ENCODE measurements at regions not wholly inside any gene's neighbourhood (a gene's known extent, or its start where the extent isn't known, plus 50 kb on each side); places are given as distances from the start of the nearest gene placed in this dataset.

DNA sequence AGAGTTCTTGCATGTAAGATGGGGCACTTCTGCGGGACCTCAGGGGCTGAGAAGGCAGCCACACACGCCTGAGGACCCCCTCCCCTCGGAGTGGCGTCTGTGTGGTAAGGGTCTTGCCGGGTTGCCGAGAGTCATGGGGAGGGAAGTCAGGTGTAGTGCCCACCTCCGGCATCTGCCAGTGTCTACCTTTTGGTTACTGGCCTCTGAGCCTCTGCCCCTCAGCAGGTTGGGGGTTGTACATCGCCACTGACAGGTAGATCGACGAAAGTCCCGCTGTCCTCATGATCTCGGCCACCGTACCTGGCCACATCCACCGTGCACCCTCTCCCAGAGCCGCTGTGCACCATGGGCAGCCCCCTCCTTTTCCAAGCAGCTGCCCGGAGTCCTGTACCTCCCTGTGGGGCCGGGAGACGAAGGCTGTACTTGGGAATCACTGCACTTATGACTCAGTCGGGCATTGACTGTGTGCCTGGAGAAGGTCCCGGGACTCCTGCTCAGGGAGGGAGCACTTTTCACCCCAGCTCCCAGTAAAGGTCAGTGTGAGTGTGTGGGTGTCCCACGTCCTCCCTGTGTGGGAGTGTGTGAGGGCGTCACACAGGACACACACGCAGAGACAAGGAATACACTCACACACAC, 332.4 kb upstream of the MYT1L start:
- Histone ChIP-seq H3K4me3 (ENCODE audit: low read length) (no peak overlapping the region), H3K27ac (ENCODE audit: low read depth, low read length) (no peak overlapping the region), H3F3A (ENCODE audit: control insufficient read depth, insufficient read depth) (no peaks in the 10 kb centered on the region), H3K9me2 (replicated peaks; ENCODE audit: control insufficient read depth, low read length) (no peaks in the 10 kb centered on the region), H3K4me2 (ENCODE audit: low read length) (no peak overlapping the region), H3K79me2 (ENCODE audit: control insufficient read depth, low read length) (no peaks in the 10 kb centered on the region), H3K9me3 (ENCODE audit: control insufficient read depth, insufficient read depth, low read length) (no peaks in the 10 kb centered on the region; the same call in 1 of the 2 replicates), H3K27me3 (ENCODE audit: control insufficient read depth, low read length) (no peaks in the 10 kb centered on the region), H3K4me1 (ENCODE audit: control insufficient read depth, low read length) (no peaks in the 10 kb centered on the region), H3K36me3 (ENCODE audit: control insufficient read depth, low read length) (no peaks in the 10 kb centered on the region), H4K20me1 (ENCODE audit: control insufficient read depth, insufficient read depth, low read depth, low read length) (no peaks in the 10 kb centered on the region)
- TF ChIP-seq, protein P1, sequence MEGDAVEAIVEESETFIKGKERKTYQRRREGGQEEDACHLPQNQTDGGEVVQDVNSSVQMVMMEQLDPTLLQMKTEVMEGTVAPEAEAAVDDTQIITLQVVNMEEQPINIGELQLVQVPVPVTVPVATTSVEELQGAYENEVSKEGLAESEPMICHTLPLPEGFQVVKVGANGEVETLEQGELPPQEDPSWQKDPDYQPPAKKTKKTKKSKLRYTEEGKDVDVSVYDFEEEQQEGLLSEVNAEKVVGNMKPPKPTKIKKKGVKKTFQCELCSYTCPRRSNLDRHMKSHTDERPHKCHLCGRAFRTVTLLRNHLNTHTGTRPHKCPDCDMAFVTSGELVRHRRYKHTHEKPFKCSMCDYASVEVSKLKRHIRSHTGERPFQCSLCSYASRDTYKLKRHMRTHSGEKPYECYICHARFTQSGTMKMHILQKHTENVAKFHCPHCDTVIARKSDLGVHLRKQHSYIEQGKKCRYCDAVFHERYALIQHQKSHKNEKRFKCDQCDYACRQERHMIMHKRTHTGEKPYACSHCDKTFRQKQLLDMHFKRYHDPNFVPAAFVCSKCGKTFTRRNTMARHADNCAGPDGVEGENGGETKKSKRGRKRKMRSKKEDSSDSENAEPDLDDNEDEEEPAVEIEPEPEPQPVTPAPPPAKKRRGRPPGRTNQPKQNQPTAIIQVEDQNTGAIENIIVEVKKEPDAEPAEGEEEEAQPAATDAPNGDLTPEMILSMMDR (IDR thresholded peaks at IDR 0.05; ENCODE audit: low read depth, low read length, poor library complexity, severe bottlenecking), result no peak
- no peak for TF ChIP-seq EZH2phosphoT487 (IDR thresholded peaks at IDR 0.05; ENCODE audit: borderline replicate concordance, low read length)

DNA sequence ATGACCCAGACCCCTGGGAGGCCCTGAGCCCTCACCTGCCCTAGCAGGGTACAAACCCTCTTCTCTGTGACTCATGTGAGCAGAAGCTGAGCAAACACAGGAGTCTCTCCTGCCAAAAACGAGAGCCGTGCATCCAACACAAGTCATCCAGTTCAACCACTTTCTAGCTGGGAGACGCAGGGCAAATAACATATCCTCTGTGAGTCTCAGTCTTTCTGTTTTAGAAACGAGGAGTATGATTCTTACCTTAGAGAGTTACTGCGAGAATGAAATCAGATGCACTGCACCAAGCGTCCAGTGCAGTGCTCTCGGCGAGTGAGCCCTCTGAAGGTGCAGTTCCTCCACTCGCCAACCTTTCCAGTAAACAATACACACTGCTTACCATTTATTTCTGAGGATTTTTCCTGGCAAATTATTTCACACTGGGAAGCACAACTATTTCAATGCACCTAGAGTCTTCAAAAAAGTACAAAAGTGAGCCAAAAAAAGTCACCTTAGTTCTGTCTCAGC, 331.8 kb upstream of the MYT1L start:
- Histone ChIP-seq H3K9me3 (ENCODE audit: control insufficient read depth, insufficient read depth, low read length) (no peaks in the 10 kb centered on the region; the same call in 1 of the 2 replicates), H3K79me2 (ENCODE audit: control insufficient read depth, low read length) (no peaks in the 10 kb centered on the region), H3K4me1 (ENCODE audit: control insufficient read depth, low read length) (no peaks in the 10 kb centered on the region), H3K27me3 (ENCODE audit: control insufficient read depth, low read length) (no peaks in the 10 kb centered on the region), H4K20me1 (ENCODE audit: control insufficient read depth, insufficient read depth, low read depth, low read length) (no peaks in the 10 kb centered on the region), H3K36me3 (ENCODE audit: control insufficient read depth, low read length) (no peaks in the 10 kb centered on the region), H3K4me3 (ENCODE audit: low read length) (no peak overlapping the region), H3F3A (ENCODE audit: control insufficient read depth, insufficient read depth) (no peaks in the 10 kb centered on the region), H3K4me2 (ENCODE audit: low read length) (no peak overlapping the region), H3K27ac (ENCODE audit: low read depth, low read length) (no peak overlapping the region), H3K9me2 (replicated peaks; ENCODE audit: control insufficient read depth, low read length) (no peaks in the 10 kb centered on the region)
- TF ChIP-seq, protein P1 (IDR thresholded peaks at IDR 0.05; ENCODE audit: low read depth, low read length, poor library complexity, severe bottlenecking), result no peak
- TF ChIP-seq EZH2phosphoT487 (IDR thresholded peaks at IDR 0.05; ENCODE audit: borderline replicate concordance, low read length), result no peak

DNA sequence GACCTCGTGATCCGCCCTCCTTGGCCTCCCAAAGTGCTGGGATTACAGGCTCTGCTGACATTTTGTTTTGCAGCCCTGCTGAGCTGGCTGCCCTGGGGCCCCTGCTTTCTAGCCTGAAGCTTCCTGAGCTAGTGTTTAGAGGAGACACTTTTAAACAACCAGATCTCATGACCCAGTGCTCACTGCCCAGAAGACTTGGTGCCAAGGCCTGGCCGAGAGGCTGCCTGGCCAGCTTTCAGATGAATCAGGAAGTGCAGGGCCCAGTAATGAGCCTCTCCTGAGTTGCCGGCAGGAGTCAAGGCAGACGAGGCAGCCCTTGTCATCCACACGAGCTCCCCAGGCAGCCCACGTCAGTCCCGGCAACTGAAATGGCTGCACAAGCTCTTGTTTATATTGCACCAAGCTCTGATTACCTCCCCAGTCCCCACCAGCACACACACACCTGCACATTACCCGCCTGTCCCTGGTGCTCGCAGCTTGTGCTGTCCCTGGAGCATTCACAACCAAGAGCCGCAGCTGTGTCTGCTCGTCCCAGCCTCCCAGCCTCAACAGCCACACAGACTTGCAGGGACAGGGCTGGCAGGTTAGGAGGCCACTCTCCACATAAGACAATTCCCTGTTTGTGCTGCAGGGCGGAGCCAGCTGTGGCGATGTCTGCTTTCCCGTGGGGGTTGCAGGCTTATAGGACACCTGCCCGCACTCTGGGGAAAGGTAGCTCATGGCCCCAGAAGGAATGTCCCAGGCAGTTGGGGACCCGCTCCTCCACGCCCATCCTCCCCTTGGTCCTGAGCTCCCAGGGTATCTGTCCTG, 331.2 kb upstream of the MYT1L start:
- Histone ChIP-seq H3K4me2 (ENCODE audit: low read length) (no peak overlapping the region), H3K36me3 (ENCODE audit: control insufficient read depth, low read length) (no peaks in the 10 kb centered on the region)

More for the DNA sequence above, 331.2 kb upstream of the MYT1L start:
- H4K20me1 ChIP-seq (ENCODE audit: control insufficient read depth, insufficient read depth, low read depth, low read length), result no peaks in the 10 kb centered on the region
- no peaks in the 10 kb centered on the region for H3F3A ChIP-seq (ENCODE audit: control insufficient read depth, insufficient read depth)
- TF ChIP-seq, protein P1 (IDR thresholded peaks at IDR 0.05; ENCODE audit: low read depth, low read length, poor library complexity, severe bottlenecking), result no peak
- no peak for TF ChIP-seq EZH2phosphoT487 (IDR thresholded peaks at IDR 0.05; ENCODE audit: borderline replicate concordance, low read length)
- no peaks in the 10 kb centered on the region for H3K27me3 ChIP-seq (ENCODE audit: control insufficient read depth, low read length)
- no peak overlapping the region for H3K4me3 ChIP-seq (ENCODE audit: low read length)
- H3K9me3 ChIP-seq (ENCODE audit: control insufficient read depth, insufficient read depth, low read length), result no peaks in the 10 kb centered on the region; the same call in 1 of the 2 replicates
- no peaks in the 10 kb centered on the region for H3K4me1 ChIP-seq (ENCODE audit: control insufficient read depth, low read length)
- no peaks in the 10 kb centered on the region for H3K79me2 ChIP-seq (ENCODE audit: control insufficient read depth, low read length)
- H3K9me2 ChIP-seq (replicated peaks; ENCODE audit: control insufficient read depth, low read length), result no peaks in the 10 kb centered on the region
- no peak overlapping the region for H3K27ac ChIP-seq (ENCODE audit: low read depth, low read length)

All from DOHH2 (cell line).